ENCODE measurements at regions not wholly inside any gene's neighbourhood (a gene's known extent, or its start where the extent isn't known, plus 50 kb on each side); places are given as distances from the start of the nearest gene placed in this dataset.
"Not testable (repeated sequence)": the region's sequence is repeated elsewhere in the genome, so short reads cannot be mapped to it uniquely, and the experiment has no call there.

GRCh38 chr2:78754930-78755329 lies 270.6 kb upstream of the REG3G start:
- no peak for DNase-seq

- DNase-seq, result no peak
Measured at GRCh38 chr2:78757191-78757590, 268.3 kb upstream of the REG3G start.

- no peak for DNase-seq
Measured at GRCh38 chr2:78757640-78758039, 267.9 kb upstream of the REG3G start.

GRCh38 chr2:78758765-78759164 lies 266.7 kb upstream of the REG3G start:
- not testable (repeated sequence) for DNase-seq

GRCh38 chr2:78766459-78766858 lies 259.0 kb upstream of the REG3G start:
- no peak for DNase-seq

GRCh38 chr2:78768016-78768415 lies 257.5 kb upstream of the REG3G start:
- DNase-seq, result no peak

- DNase-seq, result no peak
Measured at GRCh38 chr2:78775291-78775690, 250.2 kb upstream of the REG3G start.

GRCh38 chr2:78778756-78779510 lies 246.6 kb upstream of the REG3G start:
- no peak for DNase-seq

- DNase-seq, result no peak
Measured at GRCh38 chr2:78779761-78780160, 245.7 kb upstream of the REG3G start.

- DNase-seq, result peak; percentile 11
Measured at GRCh38 chr2:78780256-78780655, 245.2 kb upstream of the REG3G start.

GRCh38 chr2:78780864-78781583 lies 244.5 kb upstream of the REG3G start:
- no peak for DNase-seq

- no peak for DNase-seq
Measured at GRCh38 chr2:78782196-78782595, 243.3 kb upstream of the REG3G start.

GRCh38 chr2:78811955-78812610 lies 213.4 kb upstream of the REG3G start:
- no peak for DNase-seq

GRCh38 chr2:78814331-78814986 lies 211.0 kb upstream of the REG3G start:
- no peak for DNase-seq

GRCh38 chr2:78817430-78817829 lies 208.1 kb upstream of the REG3G start:
- no peak for DNase-seq

- no peak for DNase-seq
Measured at GRCh38 chr2:78832481-78832880, 193.0 kb upstream of the REG3G start.

GRCh38 chr2:78839259-78839658 lies 186.2 kb upstream of the REG3G start:
- no peak for DNase-seq

GRCh38 chr2:78840311-78840710 lies 185.2 kb upstream of the REG3G start:
- not testable (repeated sequence) for DNase-seq

- no peak for DNase-seq
Measured at GRCh38 chr2:78845664-78846185, 179.8 kb upstream of the REG3G start.

GRCh38 chr2:78861546-78861945 lies 164.0 kb upstream of the REG3G start:
- no peak for DNase-seq

GRCh38 chr2:78864205-78864604 lies 161.3 kb upstream of the REG3G start:
- no peak for DNase-seq

- no peak for DNase-seq
Measured at GRCh38 chr2:78865667-78866066, 159.8 kb upstream of the REG3G start.

- no peak for DNase-seq
Measured at GRCh38 chr2:78870343-78870967, 155.0 kb upstream of the REG3G start.

All from NCI-H2081 treated with DMSO at 0.1 percent for 48 hours (cell line).